GM18502 (cell line): ENCODE measurements at regions not wholly inside any gene's neighbourhood (a gene's known extent, or its start where the extent isn't known, plus 50 kb on each side); places are given as distances from the start of the nearest gene placed in this dataset.
"Not testable (repeated sequence)": the region's sequence is repeated elsewhere in the genome, so short reads cannot be mapped to it uniquely, and the experiment has no call there.

Experiments used
- ATAC-seq: cut with Tn5 transposase; IDR thresholded peaks from one replicate; pipeline ENCODE4 v1.9.1; 2021; ENCODE audit warnings: mild to moderate bottlenecking; ENCODE audit not compliant: unreplicated experiment, poor library complexity

- ATAC-seq = no peak
These were observed 97.4 kb downstream of the SYF2 start for GRCh38 chr1:25134801-25135461.

DNA sequence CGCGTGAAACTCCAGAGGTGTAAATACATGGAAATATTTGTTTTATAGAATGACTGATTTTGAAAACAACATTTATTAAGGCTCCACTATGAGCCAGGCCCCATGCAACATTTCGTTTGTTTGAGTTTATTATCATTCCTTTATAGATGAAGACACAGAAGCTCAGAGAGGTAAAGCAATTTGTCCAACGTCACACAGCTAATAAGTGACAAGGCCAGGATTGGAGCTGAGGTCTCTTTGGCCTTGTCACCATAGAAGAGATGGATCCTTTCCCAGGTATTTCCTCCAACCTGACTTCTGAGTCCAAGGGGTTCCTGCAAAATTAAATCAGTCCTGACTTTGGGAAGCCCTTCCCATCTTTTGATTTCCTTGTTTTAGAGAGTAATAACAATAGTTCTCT is 98.0 kb downstream of the SYF2 start:
- ATAC-seq = no peak

GRCh38 chr1:25131794-25132193 is 100.5 kb downstream of the SYF2 start:
- ATAC-seq = no peak

DNA sequence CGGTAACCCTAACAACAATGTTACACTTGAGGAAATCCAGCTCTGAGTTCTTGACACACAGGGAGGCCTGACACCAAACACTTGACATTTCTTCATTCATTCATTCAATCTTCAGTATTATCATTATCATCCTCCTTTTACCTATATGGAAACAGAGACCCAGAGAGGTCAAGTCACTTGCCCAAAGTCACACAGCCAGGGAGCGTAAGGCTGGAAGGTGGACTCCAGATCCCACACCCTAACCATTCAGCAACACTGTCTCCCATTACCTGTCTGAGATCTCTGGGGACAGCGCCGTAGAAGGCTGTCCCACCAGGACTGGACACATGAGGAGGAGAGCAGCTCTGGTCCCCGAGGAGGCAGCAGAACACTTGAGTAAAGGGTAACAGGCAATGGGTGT is 101.4 kb downstream of the SYF2 start:
- ATAC-seq = no peak

- no peak for ATAC-seq
These were observed 102.9 kb downstream of the SYF2 start for GRCh38 chr1:25129380-25129779.

- no peak for ATAC-seq
These were observed 104.1 kb downstream of the SYF2 start for GRCh38 chr1:25128121-25128621.

DNA sequence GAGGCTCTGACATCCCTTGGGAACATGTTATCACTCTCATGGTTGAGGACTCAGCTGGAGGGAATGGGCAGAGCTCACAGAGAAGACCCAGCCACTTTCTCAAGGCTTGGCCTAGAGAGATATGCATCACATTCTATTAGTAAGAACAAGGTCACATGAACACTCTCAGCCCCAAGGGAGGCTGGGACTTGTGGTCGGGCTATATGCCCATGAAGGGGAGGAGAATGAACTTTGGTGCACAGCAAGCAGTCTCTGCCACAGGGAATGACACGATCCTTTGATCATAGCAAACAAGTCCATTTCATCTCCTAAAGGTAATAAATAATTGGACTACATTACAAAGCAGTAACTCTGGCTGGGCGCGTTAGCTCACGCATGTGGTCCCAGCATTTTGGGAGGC is 105.7 kb downstream of the SYF2 start:
- no peak for ATAC-seq

GRCh38 chr1:25123551-25123950 is 108.8 kb downstream of the SYF2 start:
- ATAC-seq = no peak

DNA sequence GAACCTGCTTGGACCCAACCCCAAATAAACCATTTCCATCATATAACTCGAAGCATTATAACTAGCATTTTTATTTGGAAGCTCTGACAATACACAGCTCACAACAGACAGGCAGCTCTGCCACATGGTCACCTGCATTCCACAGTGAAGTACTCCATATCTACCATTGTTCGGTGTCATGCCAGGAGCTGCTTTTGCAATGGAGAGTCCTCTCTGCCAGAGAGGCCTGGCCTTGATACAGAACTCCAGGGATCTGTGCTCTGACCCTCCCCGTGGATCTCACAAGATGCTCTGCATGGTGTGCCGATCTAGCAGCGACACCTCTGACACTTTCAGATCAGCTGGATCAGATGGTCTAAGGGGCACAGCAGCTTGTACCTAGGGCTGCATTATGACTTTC is 109.6 kb downstream of the SYF2 start:
- no peak for ATAC-seq

DNA sequence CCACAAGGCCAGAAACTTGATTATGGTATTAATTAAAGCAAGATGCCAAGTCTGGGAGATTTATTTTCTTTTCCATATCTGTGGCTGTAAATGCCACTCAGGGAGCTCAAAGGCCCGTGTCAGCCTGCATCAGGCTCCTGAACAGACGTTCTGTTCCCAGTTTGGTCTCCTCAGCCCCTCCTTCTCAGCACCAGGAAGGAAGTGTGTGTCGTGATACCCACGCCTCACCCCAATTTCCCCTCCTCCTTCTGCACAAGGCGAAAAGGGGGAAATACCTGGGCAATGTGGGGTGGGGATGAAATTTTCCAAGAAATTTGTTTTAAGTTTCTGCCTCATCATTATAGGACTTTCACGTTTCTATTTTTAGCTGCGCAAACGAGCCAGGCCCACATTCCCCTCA is 112.0 kb downstream of the SYF2 start:
- ATAC-seq = no peak

- ATAC-seq = no peak
These were observed 113.8 kb downstream of the SYF2 start for GRCh38 chr1:25118546-25118945.

GRCh38 chr1:25117233-25117823 is 115.0 kb downstream of the SYF2 start:
- ATAC-seq = no peak

GRCh38 chr1:25116832-25117231 is 115.5 kb downstream of the SYF2 start:
- ATAC-seq = no peak

DNA sequence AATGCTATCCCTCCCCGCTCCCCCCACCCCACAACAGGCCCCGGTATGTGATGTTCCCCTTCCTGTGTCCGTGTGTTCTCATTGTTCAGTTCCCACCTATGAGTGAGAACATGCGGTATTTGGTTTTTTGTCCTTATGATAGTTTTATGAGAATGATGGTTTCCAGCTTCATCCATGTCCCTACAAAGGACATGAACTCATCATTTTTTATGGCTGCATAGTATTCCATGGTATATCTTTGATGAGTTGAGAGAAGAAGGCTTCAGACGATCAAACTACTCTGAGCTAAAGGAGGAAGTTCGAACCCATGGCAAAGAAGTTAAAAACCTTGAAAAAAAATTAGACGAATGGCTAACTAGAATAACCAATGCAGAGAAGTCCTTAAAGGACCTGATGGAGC is 116.2 kb downstream of the SYF2 start:
- ATAC-seq = not testable (repeated sequence)

DNA sequence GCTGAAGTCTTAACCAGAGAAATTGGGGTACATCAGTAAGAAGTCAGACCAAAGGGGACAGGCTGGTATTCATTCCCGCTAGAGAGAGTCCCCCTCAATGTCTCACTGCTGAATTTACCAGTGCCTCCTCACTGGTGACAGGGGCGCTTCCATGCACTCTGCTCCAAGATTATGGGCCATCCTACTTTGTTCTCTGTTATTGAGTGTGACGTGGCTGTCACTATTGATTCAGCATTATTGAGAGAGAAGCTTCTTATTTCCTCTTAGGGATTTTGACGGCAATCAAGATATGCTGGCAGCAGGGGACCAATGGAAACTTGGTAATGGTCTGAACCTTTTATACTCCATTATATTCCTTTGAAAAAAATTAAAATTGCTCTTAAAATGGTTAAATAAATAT is 118.6 kb downstream of the SYF2 start:
- ATAC-seq = no peak

GRCh38 chr1:25113086-25113485 is 119.2 kb downstream of the SYF2 start:
- no peak for ATAC-seq

DNA sequence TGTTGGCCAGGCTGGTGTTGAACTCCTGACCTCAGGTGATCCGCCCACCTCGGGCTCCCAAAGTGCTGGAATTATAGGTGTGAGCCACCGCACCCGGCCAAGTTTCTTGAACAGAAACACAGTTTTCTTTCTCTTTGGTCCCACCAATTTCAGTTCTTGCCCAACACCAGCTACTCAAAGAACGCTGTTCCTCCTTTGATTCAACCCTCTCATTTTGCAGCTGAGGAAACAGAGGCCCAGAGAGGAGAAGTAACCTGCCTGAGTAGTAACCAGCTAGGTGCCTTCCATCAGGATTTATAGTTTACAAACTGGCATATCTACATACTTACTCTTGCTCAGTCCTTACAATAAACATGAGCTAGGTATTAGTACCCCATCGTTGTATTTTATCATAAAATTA is 119.9 kb downstream of the SYF2 start:
- ATAC-seq = no peak

DNA sequence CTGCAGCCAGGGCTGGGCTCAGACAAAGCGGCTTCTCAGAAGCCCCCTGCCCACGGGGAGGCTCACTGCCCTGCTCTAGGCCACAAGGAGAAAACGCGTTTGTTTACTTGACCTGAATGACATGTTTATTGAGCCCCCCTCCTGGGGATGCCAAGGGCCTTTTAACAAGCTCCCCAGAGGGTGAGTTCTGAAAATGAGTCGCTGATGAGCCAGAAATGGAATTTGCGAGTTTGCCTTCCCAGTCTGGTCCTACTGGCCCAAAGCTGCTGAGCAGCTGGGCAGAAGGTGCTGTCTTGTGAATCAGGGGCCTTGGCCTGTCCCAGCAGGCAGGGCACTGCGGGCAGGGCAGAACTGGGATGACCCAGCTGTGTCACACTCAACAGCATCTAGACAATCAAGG is 120.6 kb downstream of the SYF2 start:
- no peak for ATAC-seq

- no peak for ATAC-seq
These were observed 121.8 kb downstream of the SYF2 start for GRCh38 chr1:25110485-25110884.

DNA sequence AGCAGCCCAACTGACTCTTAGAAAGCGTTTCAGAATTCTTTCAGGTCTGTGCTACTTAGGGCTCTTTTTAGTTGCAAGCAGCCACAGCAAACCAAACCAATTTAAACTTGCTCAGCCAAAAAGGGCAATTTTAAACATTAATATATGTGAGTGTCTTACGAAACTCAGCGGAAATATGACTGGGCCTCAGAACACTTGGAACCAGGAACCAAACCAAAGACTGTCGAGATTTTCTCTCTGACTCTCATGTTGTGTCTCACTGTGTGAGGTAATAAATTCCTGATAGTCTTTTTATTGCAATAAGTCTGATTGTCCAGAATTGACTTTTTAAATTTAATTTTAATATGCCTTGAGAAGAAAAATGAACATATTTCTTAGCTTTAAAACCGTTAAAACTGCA is 122.3 kb downstream of the SYF2 start:
- ATAC-seq = no peak

DNA sequence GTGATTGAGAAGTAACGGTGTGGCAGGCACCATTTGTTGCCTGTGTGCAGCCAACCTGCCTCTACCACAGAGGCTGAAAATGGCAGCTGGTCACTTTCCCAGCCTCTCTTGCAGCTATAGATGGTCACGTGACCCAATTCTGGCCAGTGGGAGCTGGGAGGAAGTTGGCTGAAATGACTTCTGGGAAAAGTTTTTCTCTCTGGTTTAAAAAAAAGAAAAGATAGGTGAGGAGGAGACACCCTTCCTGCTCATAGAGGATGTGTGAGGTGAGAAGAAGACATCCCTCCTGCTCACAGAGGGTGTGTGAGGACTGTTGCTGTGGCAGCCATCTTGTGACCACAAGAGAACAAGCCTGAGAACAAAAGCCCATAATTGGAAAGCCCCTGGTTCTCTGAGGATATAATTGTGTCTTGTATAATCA is 122.8 kb downstream of the SYF2 start:
- no peak for ATAC-seq

DNA sequence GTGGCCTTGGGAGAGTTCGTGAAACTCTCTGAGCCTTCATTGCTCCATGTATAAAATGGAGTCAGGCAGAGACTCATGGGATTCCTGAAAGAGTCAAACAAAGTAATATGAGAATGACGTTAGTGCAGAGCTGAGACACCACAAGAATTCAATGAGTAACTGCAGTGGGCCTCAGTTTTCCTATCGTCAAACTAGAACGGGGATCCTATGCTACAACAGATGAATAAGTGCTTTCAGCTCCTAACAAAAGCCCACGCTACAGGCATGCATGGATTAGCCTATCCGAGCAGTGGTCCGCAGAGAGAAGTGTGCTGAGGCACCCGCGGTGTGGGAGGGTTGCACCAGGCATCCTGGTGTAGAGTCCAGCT is 124.7 kb downstream of the SYF2 start:
- no peak for ATAC-seq
